PC-3 (cell line): ENCODE measurements at regions not wholly inside any gene's neighbourhood (a gene's known extent, or its start where the extent isn't known, plus 50 kb on each side); places are given as distances from the start of the nearest gene placed in this dataset.

Experiments used
- EZH2 ChIP-seq: fragments of 300-600 bp; sonication (generic); IDR thresholded peaks from one replicate; pipeline ENCODE4 v1.6.1; 2017; ENCODE audit warnings: antibody characterized with exemption, mild to moderate bottlenecking, low read length; ENCODE audit not compliant: unreplicated experiment
- TF ChIP-seq, protein P1 (sequence below): fragments of 300-600 bp; sonication (generic); conservative IDR thresholded peaks from 2 replicates; pipeline ENCODE4 v1.5.1; 2017; ENCODE audit warnings: antibody characterized with exemption, low read depth, mild to moderate bottlenecking, low read length

DNA sequence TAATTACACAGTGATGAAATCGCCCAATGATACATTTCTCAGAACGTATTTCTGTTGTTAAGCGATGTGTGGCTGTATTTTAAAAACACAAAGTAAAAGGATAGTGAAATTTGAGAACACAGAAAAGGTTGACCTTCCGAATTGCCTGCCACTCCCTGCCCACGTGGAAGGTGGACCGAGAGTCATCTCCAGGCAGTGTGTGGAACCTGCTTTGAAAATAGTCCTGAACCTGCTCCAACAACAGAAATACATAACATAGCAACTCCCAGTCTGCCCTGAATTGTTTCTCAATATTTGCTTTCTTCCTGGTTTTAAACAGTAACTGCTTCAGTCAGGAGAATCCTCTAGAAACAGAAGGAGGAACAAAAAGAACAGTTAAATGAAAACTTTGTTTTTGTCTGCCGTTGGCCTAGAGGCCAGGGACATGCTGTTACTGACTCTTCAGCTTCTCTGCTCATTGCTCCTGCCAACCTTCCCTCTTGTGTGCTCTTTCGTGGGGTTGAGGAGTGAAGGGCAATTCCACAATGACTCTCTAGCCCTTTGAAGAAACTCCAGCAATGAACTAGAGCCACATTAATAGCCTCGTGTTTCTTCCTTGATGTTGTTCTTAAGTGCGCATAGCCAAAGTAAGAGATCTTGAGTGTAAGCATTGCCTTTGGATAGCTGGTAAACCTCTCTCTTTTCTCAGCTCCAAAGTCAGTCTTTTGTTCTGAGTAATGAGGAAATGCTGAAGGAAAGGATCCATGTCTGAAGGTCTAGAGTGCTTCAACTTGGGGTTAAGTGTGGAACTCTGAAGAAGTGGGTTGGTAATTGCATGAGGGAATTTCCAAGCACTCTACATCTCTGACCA, 452.5 kb upstream of the CCL2 start:
- no peak for TF ChIP-seq EZH2
- TF ChIP-seq, protein P1, sequence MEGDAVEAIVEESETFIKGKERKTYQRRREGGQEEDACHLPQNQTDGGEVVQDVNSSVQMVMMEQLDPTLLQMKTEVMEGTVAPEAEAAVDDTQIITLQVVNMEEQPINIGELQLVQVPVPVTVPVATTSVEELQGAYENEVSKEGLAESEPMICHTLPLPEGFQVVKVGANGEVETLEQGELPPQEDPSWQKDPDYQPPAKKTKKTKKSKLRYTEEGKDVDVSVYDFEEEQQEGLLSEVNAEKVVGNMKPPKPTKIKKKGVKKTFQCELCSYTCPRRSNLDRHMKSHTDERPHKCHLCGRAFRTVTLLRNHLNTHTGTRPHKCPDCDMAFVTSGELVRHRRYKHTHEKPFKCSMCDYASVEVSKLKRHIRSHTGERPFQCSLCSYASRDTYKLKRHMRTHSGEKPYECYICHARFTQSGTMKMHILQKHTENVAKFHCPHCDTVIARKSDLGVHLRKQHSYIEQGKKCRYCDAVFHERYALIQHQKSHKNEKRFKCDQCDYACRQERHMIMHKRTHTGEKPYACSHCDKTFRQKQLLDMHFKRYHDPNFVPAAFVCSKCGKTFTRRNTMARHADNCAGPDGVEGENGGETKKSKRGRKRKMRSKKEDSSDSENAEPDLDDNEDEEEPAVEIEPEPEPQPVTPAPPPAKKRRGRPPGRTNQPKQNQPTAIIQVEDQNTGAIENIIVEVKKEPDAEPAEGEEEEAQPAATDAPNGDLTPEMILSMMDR, result no peak
